ENCODE measurements at regions not wholly inside any gene's neighbourhood (a gene's known extent, or its start where the extent isn't known, plus 50 kb on each side); places are given as distances from the start of the nearest gene placed in this dataset.

- DNase-seq (ENCODE audit: low read depth, low spot score), result no peak
- H3K4me3 ChIP-seq (ENCODE audit: low read length), result no peak overlapping the region
These were observed 326.2 kb upstream of the PDGFD start for GRCh38 chr11:104490182-104490581.

DNA sequence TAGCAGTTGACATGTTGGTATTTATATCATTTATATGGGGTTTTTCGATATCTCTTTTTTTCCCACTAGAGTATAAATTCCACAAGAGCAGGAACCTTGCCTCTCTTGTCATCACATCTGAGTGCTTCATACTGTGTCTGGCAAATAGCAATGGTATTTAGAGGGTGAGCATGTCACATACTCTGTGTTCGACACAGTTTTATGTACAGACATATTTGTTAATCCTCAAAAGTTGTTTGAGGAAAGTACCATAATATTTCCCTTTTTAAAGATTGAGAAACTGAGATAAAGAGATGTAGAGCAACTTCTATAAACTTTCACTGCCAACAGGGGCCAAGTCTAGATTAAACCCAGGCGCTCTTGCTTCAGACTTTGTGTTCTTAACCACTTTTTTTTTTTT, 324.6 kb upstream of the PDGFD start:
- no peak overlapping the region for H3K4me3 ChIP-seq (ENCODE audit: low read length)
- no peak for DNase-seq (ENCODE audit: low read depth, low spot score)

DNA sequence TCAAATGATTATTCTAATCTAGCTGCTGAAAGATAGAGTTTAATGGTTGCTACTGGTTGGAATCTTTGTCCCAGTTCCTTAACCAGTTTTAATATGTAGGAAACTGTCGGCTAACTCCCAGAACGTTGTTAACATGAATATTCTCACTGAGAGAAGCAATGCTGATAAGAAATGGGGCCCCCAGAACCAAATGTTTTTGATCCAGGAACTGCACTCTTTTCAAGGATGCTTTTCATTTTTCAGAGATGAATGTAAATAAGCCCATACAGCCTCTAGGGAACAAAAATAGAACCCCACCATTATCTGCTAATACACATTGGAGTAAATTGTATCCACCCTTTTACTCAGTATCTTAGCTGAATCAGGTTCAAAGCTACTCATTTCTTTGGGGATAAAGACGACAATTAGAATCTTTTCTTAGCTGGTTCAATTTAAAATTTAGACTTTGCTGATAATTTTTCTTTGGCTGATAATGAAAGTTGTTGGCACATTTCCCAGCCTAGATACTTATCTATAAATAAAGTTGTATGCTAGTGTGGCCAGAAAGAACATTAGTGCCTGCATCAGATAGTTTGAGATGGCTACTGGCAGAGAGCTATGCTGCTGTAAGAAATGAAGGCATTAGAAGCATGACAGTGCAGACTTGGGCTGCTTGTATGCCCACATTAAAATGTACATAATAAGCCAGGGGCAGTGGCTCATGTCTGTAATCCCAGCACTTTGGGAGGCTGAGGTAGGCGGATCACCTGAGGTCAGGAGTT, 323.3 kb upstream of the PDGFD start:
- no peak overlapping the region for H3K4me3 ChIP-seq (ENCODE audit: low read length)
- no peak for DNase-seq (ENCODE audit: low read depth, low spot score)

GRCh38 chr11:104484804-104485554, 321.0 kb upstream of the PDGFD start:
- no peak for DNase-seq (ENCODE audit: low read depth, low spot score)
- H3K4me3 ChIP-seq (ENCODE audit: low read length), result no peak overlapping the region

DNA sequence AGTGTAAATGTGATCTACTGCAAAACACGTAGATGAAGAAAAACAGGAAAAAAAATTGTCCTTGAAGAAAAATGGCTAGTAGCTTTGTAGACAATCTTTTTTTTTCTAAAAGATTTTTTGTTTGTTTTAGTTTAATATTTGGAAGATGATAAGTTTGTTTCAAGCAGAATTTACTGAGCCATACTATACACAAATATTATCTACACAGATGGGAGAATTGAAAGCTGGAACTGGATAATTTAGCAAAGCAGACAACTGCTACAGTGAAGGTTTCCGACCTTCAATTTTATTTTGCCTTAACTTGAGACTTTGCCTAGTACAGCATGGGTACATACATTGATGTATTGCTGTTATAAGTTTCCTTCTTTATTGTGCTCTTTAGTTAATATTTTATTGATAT, 313.0 kb upstream of the PDGFD start:
- no peak for DNase-seq (ENCODE audit: low read depth, low spot score)
- H3K4me3 ChIP-seq (ENCODE audit: low read length), result no peak overlapping the region

- H3K4me3 ChIP-seq (ENCODE audit: low read length), result no peak overlapping the region
- DNase-seq (ENCODE audit: low read depth, low spot score), result no peak
These were observed 312.5 kb upstream of the PDGFD start for GRCh38 chr11:104476454-104476853.

DNA sequence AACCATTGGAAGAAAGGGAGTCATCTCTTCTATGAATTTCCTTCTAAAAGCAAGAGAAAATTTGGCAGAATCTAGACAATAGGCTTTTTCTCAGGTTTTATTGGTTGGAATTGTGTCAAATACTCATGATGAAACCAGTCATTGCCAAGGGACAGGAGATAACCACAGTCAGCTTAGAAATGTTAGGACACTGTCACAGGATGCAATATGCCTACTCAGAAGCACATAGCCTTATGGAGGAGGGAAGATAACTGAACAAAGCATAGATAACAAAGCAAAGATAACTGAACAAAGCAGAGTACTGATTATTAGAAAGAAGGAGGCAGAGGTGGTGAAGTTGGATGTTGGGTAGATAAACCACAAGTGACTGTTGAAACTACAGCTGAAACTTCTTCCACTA, 303.5 kb upstream of the PDGFD start:
- DNase-seq (ENCODE audit: low read depth, low spot score), result no peak
- no peak overlapping the region for H3K4me3 ChIP-seq (ENCODE audit: low read length)

GRCh38 chr11:104465321-104465720, 301.4 kb upstream of the PDGFD start:
- DNase-seq (ENCODE audit: low read depth, low spot score), result no peak

DNA sequence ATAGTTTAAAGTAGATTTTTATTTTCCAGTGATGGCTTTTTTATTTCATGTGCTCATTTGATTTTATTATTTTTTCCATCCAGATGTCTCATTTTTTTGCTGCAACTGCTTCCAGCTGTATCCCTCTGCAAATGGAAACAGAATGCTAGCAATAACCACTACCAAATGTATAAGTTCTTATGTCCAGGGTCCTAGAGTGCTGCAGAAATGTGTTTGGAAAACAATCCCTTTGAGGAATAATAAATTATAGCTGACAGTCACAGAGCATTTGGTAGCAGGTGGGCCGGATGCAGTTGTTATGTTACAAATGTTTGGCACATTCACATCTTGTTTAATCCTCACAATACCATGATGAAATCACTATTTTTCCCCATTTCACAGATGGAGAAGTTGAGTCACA, 300.7 kb upstream of the PDGFD start:
- no peak overlapping the region for H3K4me3 ChIP-seq (ENCODE audit: low read length)
- no peak for DNase-seq (ENCODE audit: low read depth, low spot score)

More at GRCh38 chr11:104465321-104465720, 301.4 kb upstream of the PDGFD start:
- H3K4me3 ChIP-seq (ENCODE audit: low read length), result no peak overlapping the region

GRCh38 chr11:104462341-104462740, 298.4 kb upstream of the PDGFD start:
- no peak overlapping the region for H3K4me3 ChIP-seq (ENCODE audit: low read length)
- DNase-seq (ENCODE audit: low read depth, low spot score), result no peak

GRCh38 chr11:104451197-104451893, 287.4 kb upstream of the PDGFD start:
- H3K4me3 ChIP-seq (ENCODE audit: low read length), result no peak overlapping the region
- no peak for DNase-seq (ENCODE audit: low read depth, low spot score)

- no peak overlapping the region for H3K4me3 ChIP-seq (ENCODE audit: low read length)
- no peak for DNase-seq (ENCODE audit: low read depth, low spot score)
These were observed 279.4 kb upstream of the PDGFD start for GRCh38 chr11:104443387-104443786.

GRCh38 chr11:104442321-104442720, 278.4 kb upstream of the PDGFD start:
- no peak for DNase-seq (ENCODE audit: low read depth, low spot score)

GRCh38 chr11:104435494-104435893, 271.5 kb upstream of the PDGFD start:
- no peak overlapping the region for H3K4me3 ChIP-seq (ENCODE audit: low read length)
- no peak for DNase-seq (ENCODE audit: low read depth, low spot score)

More at GRCh38 chr11:104442321-104442720, 278.4 kb upstream of the PDGFD start:
- no peak overlapping the region for H3K4me3 ChIP-seq (ENCODE audit: low read length)

- H3K4me3 ChIP-seq (ENCODE audit: low read length), result no peak overlapping the region
- DNase-seq (ENCODE audit: low read depth, low spot score), result no peak
These were observed 269.8 kb upstream of the PDGFD start for GRCh38 chr11:104433751-104434150.

DNA sequence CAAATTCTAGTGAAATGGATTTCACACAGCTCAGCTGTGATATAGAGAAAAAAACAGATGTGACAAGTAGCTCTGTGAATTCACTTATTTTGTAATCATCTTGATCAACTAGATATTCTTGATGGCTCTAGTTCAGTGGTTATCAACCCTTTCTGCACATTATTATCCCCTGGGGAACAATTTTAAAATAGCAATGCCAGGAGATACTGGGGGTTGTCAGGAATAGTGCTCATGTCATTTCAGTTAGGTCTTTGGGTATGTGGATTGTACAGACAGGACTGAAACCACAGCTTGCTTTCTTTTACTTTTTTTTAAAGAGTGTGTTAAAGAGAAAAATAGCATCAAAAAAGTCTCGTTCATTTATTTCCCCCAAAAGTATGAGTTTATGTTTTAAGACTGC, 269.0 kb upstream of the PDGFD start:
- DNase-seq (ENCODE audit: low read depth, low spot score), result no peak
- H3K4me3 ChIP-seq (ENCODE audit: low read length), result no peak overlapping the region

GRCh38 chr11:104432526-104432925, 268.6 kb upstream of the PDGFD start:
- no peak for DNase-seq (ENCODE audit: low read depth, low spot score)
- no peak overlapping the region for H3K4me3 ChIP-seq (ENCODE audit: low read length)

GRCh38 chr11:104422324-104422944, 258.5 kb upstream of the PDGFD start:
- no peak overlapping the region for H3K4me3 ChIP-seq (ENCODE audit: low read length)
- DNase-seq (ENCODE audit: low read depth, low spot score), result no peak

GRCh38 chr11:104410336-104410735, 246.4 kb upstream of the PDGFD start:
- no peak overlapping the region for H3K4me3 ChIP-seq (ENCODE audit: low read length)
- no peak for DNase-seq (ENCODE audit: low read depth, low spot score)

DNA sequence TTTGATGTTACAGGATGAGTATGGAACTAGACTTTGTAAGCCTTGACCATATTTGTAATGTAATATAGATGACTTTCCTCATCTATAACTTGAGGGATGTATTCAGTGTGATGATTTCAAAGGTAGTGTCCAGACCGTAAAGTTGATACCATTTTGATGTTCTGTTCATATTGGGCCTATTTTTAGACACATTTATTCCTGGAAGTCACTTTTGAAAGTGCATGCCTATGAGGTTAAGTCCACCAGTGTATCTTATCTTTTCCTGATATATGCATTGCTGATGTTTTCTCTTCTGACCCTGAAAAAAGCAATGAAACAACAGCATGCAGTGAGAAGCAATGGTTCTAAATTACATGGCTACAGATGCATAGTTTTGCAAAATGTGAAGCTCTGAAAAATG, 244.7 kb upstream of the PDGFD start:
- DNase-seq (ENCODE audit: low read depth, low spot score), result no peak

More for the DNA sequence above, 244.7 kb upstream of the PDGFD start:
- no peak overlapping the region for H3K4me3 ChIP-seq (ENCODE audit: low read length)

Measured in Jurkat, Clone E6-1 (cell line).